Kidney glomerular epithelial cell (primary cell): ENCODE measurements at regions not wholly inside any gene's neighbourhood (a gene's known extent, or its start where the extent isn't known, plus 50 kb on each side); places are given as distances from the start of the nearest gene placed in this dataset.
A peak's percentile ranks its signal among the peaks of the same experiment; 100 is the strongest.

Source experiments
- DNase-seq: peaks from one replicate; lab custom pipeline; 2025; lab: John Stamatoyannopoulos, UW

DNA sequence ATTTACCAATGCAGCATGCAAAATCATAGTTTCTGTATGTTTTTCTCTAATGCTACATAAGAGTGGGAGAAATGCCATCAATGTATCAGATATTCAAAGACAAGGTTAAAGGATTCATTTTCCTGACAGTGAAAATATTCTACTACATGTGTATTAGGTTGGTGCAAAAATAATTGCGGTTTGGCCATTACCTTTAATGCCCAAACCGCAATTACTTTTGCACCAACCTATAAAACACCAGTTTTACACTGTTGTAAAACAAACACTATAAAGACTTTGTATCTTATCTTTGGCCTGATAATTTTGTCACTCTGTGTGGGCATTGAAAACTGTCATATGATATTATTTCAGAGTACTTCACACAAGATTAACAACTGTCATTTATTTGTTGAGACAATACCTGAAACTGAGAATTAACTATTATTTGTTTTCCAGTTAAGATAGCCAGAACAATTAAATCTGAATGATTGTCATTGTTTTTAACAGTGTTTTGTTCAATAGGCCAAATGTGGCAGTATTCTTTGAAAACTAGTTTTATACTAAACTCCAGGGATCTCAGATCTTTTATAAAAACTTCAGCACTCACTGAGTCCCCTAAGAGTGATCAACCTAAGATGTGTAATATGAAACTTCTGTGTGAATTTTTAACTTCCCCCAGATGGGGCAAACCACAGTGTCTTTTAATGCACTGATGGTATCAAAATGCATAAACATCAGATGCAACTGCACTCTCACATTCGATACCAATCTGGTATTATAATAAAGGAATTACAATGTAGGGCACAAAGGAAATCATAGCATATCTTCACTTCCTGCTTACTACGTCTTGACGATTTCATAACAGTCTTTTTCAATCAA, 53.8 kb upstream of the FBN2 start:
- no peak for DNase-seq

DNA sequence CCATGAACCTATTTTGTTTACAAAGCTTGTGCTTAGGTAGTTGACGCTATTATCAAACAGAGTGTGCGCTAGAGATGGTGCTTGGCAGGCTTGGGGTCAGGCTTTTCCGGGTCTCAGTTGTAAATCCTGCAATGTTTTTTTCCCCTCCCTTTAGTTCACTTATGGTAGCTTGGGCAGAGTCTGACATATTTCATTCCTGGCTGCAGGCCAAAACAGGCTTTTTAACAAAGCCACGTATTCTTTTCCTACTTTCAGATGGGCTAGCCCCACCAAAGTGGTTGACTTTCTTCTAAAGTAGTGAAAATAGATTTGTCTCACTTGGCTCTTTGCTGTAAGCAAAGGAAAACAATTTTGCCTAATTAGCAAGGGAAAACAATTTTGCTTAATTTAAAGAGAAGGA, 58.0 kb upstream of the FBN2 start:
- no peak for DNase-seq

DNA sequence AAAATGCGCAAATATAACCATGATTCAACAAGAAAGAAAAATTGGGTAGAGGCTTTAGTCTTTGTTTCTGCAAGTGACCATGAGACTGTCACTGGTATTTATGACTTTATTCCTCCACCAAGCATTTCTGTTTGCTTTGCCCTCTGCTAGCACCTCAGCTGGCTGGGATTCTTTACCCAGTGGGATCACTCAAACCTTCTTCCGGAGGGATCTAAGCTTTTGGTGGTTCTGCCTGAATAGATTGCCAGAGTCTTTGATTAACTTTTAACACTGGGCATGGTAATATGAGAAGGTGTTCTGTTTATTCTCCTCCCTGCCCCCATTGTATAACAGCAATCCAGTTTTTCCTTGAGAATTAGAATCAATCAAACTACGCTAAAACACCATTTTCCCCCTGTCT, 59.1 kb upstream of the FBN2 start:
- peak; percentile 4 for DNase-seq

DNA sequence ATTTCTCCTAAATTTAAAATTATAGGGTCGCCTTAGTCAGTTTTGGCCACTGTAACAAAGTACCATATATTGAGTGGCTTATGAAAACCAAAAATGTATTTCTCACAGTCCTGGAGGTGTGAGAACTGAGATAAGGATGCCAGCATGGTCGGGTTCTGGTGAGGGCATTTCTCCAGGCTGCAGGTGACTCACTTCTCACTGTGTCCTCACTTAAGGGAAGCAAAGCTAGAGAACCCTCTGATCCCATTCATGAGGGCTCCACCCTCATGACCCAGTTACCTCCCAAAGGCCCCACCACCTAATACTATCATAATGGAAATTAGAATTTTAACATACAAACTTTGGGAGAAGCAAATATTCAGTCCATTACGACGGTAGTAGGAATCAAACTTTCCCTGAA, 75.1 kb upstream of the FBN2 start:
- no peak for DNase-seq

DNA sequence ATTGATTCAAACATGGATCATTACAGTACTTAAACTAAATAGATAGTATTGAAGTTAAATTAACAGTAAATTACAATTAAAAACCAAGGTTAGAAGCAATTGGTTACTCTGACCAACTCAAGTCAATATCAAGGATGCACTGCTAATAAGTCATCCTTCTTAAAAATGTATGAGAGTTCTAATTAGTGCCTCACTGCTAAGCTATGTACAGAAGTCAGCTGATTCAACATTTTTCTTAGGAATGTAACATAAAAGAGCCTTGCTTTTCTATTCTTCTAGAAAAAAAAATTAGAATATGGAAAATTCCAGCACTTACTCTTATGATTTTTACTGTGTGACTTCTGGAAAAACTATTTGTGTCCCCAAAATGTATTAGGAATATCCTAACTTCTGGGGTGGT, 75.7 kb upstream of the FBN2 start:
- DNase-seq = no peak

DNA sequence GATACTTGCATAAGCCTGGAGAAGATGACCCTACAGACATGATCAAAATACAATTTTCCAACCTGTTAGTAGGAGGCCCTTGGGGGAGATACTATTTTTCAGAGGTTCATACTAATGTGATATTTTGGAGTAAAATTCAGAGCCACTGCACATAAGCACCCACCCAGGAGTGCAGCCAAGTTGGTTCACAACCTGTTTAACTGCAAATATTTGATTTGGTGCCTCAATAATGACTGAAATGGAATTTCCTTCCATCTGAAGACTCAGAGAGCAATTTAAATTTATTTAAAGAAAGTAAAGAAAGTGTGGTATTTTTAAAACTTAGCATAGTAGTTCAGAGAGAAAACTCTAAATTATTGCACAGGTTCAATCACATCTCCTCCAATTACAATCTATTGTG, 77.5 kb upstream of the FBN2 start:
- DNase-seq = no peak

DNA sequence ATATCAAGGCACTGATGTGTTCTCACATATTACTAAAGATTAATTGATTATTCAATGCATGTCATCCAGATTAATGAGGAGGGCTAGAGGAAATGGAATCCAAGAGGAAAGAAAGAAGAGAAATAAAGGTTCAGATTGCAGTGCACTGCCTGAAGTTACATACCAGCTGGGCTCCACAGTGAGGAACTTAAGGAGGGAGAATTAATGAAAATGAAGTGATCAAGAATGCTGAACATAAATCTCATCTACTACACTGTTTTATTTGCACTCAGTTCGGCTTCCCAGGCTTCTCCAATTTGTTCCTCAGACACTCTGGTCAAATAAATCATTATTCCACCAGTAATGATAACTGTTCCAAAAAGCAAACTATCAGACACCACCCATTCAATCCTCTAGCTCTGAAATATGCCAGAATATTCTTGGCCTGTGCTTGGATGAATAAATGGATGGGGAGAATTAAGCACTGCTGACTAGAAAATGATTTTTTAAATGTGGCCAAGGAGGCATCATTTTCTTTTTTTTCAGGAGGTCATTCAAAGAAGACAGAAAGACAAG, 88.6 kb upstream of the FBN2 start:
- DNase-seq = no peak

DNA sequence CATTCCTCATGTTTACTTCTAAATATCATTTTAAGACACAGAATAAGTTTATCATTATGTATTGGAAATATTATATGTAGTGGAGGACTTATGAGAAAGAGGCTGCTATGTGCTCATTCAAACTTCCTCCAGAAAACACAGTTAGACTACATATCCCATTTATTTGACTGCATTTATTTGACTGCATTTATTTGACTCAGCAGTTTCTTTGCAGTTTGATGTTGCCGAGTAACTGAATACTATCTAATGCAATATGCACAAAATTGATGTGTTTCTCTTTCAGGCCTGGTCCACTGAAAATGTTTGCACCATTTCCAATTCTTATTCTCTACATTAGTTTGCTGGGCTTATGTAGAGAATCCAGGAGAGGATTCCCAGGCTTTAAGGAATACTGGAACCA, 89.9 kb upstream of the FBN2 start:
- no peak for DNase-seq

DNA sequence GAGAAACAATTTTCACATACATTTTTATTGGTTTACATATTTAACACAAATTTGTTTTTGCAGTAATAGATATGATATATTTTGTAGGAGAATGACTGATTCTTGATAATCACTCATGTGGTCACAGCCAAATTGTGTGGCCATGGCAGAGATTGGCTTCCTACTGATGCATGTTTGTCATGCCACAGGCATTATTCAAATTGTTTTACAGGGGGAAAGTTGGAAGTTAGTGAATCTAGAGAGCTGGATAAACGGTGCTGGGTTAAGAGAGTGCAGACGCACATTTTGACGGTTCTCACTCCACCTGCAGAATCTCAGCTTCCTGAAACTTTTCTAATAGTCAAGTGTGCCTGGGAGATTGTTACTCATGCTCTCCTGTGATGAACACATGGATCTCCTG, 91.1 kb upstream of the FBN2 start:
- no peak for DNase-seq

DNA sequence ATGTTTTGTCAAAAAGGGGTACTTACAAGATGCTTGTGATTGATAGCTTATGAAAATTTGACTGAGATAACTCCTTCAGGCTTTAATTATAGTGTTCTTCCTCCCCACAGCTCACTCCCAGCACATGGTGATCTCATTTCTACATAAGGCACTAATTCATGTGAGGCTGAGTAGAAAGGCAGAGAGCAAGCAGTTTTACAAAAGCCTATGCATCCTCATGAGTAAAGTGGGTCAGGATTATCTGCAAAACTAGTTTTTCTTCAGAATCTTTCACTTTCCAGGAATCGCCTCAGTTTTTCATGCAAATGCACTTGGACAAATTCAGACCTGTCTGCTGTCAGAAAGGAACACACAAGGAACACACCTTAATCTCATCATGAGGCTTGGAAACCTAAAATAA, 92.1 kb upstream of the FBN2 start:
- no peak for DNase-seq

DNA sequence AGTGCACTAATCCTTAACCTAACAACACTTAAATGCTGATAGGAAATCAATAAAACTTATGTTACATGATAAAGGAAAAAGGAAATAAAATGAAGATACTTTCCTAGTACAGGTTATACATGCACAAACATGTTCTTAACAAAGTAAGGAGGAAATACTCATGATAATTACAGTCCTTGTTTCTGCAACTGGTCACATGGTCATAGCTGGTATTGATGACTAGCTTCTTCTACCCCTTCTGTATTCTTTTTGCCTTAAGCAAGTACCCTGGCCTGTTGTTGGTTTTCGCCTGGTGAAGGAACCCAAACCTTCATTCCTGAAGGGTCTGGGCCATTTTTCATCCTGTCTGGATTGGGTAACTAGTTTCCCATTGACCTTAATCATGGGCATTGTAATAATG, 93.7 kb upstream of the FBN2 start:
- DNase-seq = no peak

DNA sequence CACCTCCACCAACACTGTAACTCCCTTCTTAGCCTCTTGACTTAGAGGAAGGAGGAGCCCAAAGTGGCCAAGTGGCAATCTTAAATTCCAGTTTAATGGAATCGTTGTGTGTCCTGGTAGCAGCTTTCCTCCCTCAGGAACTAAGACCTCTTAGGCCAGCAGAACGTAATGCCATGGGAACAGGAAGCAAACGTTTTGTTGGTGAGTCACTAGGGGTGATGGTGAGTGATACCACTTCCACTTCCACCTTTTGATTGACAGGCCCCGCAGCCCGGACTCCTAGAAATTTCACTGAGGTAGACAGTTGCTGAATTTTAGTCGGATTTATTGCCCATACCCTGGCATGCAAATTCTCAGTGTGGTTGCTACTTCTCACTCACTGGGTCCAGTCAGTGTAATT, 94.2 kb upstream of the FBN2 start:
- no peak for DNase-seq

DNA sequence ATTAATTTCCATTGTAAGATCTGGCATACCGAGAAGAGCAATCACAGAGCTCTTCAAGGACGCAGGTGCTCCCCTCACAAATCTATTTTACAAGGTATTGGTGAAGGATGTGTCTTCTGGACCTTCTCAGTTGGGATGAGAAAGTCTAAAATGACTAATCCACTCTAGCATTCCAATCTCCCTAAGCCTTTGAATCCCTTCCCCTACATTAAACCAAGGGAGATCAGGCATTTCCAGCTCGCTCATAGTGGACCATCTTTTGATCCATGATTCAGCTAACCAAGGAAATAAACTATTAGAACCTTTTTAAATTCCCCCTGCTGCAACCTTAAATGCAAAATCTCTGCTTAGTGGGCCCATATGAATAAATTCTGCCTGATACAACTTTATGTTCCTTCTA, 95.9 kb upstream of the FBN2 start:
- DNase-seq = no peak

DNA sequence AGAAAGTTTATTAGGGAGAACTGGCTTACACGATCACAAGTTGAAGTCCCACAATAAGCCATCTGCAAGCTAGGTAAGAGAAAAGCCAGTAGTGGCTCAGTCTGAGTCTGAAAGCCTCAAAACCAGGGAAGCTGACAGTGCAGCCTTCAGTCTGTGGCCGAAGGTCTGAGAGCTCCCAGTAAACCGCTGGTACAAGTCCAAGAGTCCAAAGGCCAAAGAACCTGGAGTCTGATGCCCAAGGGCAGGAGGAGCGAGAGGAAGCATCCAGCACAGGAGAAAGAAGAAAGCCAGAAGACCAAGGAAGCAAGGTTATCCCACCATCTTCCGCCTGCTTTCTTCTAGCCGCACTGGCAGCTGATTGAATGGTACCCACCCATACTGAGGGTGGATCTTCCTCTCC, 97.3 kb upstream of the FBN2 start:
- DNase-seq = no peak

DNA sequence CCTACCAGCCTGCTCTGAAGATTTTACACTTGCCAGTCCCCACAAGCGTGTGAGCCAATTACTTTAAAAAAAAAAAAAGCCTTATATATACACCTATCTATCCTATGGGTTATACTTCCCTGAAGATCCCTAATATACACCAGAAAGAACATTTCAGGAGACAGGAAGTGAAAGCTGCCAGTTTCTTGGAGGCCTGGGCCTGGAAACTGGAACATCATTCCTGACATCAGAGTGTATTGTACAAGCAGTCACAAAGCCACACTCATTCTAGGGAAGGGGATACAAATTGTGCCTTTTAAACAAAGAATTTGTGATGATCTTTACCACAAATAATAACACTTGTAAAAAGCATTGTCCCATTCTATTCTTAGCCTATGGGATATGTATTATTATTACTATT, 98.3 kb upstream of the FBN2 start:
- DNase-seq = no peak

DNA sequence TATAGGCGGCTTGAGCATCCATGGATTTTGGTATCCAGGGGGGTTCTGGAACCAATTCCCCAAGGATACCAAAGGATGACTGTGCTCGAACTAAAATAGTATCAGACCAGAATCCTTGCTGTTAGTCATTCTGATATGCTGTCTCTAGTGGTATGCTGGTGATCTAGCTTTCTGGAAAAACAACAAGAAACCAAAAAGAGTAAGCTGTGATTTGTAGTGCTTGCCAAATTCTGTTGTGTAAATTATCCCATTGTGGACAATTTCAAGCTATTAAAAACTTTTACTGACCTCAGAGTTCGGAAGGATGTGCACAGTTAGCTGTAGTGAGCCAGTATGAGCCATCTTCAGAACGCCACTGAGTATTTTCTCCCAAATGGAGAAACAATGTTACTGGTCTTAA, 99.0 kb upstream of the FBN2 start:
- no peak for DNase-seq

DNA sequence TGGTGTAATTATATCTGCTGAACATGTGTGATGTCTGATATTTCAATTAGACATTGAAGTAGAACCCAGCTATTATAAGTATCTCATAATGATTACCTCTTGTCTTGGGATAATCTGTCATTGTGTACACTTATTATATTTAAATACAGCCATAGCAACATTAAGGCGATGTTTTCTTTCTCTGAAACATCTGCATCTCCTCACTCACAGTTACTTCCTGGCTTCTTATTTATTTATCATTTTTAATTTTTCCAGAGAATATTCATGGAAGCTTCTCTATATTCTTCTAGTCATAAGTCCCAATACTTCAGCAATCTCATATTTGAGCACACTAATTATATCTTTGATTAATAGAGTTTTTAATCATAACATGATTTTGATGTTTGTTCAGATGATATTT, 103.8 kb upstream of the FBN2 start:
- no peak for DNase-seq

DNA sequence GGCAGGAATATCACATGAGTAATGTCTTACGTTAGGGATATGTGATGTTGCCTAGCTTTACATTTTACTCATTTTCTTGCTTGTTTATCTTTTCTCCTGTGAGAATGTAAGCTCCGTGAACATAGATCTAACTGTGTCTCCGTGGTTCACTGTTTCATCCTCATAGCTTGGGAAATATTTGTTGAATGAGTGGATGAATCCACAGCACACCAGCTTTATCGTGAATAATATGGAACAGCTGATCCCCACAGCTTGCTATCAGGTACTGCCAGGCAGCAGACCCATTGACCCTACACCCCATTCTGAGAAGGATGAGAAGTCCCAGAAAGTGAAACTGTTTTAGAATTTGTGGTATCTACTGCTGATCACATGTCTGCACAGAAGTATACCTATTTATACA, 106.8 kb upstream of the FBN2 start:
- no peak for DNase-seq

DNA sequence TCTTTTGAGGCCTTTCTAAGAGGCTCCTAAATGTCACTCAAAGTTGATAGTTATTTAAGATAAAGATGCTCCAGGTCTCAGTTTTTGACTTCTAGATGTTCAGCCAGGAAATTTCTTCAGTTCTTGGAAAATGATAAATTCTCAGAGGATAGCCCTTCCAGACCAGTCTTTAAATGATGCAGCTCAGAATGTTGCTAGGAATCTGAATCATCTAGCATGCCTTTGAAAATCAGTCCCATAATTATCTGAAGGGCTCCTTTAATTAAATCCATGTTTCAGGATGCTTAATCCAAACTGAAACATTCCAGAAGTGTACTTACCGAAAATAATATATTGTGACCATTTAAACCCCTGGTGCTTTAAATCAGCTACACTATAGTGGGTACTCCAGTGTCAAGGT, 107.5 kb upstream of the FBN2 start:
- DNase-seq = no peak

DNA sequence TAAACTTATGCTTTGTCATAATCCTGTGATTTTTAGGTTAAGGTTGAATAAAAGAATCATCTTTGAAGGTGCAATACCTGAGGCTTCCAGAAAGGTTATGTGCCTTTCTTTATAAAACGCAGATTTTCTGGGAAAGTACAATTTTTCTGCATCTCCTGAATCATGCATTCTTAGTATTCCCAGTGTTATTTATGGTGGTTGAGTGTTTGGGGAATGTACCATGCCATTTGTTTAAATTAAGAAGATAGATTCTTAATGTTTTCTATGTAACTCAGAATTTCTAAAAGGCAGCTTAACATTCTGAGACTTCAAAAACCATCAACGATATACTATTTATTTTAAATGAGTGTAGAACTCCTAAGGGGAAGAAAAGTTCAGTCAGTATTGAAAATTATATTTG, 108.1 kb upstream of the FBN2 start:
- DNase-seq = no peak

DNA sequence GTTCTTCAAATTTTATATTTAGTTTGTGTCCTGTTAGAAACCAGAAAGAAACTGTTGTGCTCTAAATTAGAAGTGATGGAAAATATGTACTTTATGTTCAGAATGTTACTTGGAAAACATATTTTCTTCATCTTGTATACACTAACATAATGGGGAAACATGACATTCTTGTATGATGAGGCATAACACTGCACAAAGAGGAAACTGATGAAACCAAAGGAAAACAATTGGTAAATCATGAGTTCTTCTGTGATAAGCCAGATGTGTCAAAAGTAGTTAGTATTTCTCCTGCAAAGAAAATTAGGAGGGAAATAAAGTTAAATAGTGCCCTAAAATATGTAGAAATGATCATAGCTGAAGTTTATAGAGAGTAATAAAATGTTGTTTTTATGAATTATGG, 111.1 kb upstream of the FBN2 start:
- DNase-seq = no peak

DNA sequence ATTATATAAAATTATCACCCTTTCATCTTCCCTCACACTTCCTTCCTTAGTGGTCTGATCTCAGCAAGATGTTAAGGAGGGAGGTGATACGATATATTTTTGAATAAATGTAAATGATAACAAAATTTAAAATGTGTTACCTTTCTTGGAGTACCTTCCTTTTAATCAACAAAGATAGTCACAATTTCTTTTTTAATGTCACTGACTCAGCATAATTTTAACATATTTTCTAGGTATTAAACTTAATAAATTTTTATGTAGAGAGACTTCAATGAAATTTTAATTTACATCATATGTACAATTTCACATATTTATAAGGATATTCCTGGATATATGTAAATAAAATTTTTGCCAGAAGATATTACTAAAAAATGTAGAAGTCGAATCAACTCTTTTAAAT, 125.0 kb upstream of the FBN2 start:
- DNase-seq = no peak

DNA sequence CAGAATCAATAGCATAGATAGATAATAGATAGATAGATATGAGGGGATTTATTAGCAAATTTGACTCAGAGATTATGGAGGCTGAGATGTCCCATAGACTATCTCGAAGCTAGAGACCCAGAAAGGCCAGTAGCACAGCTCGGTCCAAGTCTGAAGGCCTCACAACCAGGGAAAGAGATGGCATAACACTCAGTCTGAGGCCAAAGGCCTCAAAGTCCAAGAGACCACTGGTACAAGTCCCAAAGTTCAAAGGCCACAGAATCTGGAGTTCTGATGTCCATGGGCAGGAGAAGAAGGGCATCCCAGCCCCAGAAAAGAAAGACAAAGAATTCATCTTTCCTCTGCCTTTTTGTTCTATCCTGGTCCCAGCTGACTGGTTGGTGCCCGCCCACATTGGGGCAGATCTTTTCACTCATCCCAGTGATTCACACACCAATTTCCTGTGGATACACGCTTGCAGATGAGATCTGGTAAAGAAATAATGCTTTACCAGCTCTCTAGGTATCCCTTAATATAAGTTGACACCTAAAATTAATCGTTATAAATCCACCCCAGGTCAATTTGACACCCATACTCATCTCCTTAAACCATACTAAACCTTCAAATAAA, 127.8 kb upstream of the FBN2 start:
- no peak for DNase-seq

DNA sequence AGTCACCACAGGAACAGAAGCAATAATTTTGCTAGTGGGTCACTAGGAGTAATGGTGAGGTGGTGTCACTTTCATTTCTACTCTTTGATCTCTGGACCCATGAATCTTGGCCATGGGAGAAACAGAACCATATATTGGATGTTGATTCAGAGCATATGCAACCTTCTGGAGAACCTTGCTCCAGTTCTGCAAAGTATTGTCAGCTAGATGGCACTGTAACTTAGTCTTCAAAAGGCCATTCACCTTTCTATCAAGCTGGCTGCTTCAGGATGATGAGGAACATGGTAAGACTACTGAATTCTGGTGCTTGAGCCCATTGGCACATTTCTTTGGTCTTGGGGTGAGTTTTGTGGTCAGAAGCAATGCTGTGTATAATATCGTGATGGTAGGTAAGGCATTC, 129.1 kb upstream of the FBN2 start:
- no peak for DNase-seq
